Effector memory CD4-positive, alpha-beta T cell (primary cell): ENCODE measurements at regions not wholly inside any gene's neighbourhood (a gene's known extent, or its start where the extent isn't known, plus 50 kb on each side); places are given as distances from the start of the nearest gene placed in this dataset.
"Not testable (repeated sequence)": the region's sequence is repeated elsewhere in the genome, so short reads cannot be mapped to it uniquely, and the experiment has no call there.

Experiments
- DNase-seq, 3 donors: peaks; one replicate each; pipeline ENCODE4 v3.0.0-alpha.2; 2020
- H3K27ac ChIP-seq: 2 replicates; pipeline ENCODE4 v1.7.0; 2013; ENCODE audit warnings: mild to moderate bottlenecking, low read length, moderate library complexity; ENCODE audit not compliant: insufficient read depth, poor library complexity, severe bottlenecking
- H3K27me3 ChIP-seq: replicated peaks from 2 replicates; pipeline ENCODE4 v1.7.0; 2013; ENCODE audit warnings: mild to moderate bottlenecking, low read length; ENCODE audit not compliant: insufficient read depth, control insufficient read depth, poor library complexity, severe bottlenecking
- H3K36me3 ChIP-seq: 2 replicates; pipeline ENCODE4 v1.7.0; 2013; ENCODE audit warnings: mild to moderate bottlenecking, low read length, moderate library complexity; ENCODE audit not compliant: control insufficient read depth, insufficient read depth
- H3K4me1 ChIP-seq: 2 replicates; pipeline ENCODE4 v1.7.0; 2013; ENCODE audit warnings: low read length, mild to moderate bottlenecking; ENCODE audit not compliant: control insufficient read depth, insufficient read depth, poor library complexity, severe bottlenecking
- H3K4me3 ChIP-seq: 2 replicates; pipeline ENCODE4 v1.7.0; 2013; ENCODE audit warnings: low read length, low read depth, mild to moderate bottlenecking; ENCODE audit not compliant: insufficient read depth, poor library complexity, severe bottlenecking
- H3K9me3 ChIP-seq: 2 replicates; pipeline ENCODE4 v1.7.0; 2013; ENCODE audit warnings: mild to moderate bottlenecking, low read length, moderate library complexity; ENCODE audit not compliant: control insufficient read depth

DNA sequence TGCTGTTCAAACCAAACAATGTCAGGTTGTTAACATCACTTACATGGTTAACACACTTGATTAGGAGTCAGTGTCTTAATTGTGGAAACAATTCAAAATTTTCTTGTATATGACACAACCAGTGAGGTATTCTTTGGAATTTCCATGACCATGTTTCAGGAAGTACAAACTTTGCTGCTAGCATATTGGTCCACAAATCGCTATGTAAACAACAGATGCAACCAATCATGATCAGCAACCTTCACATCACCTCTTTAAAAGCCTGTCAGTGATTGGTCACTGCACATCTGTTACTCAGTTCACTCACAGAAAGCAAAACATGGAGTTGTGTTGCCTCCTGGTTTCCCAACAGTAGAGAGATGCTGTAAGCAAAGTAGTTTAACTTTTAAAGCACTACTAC is 108.9 kb upstream of the FAM3C start:
- H3K27ac ChIP-seq = no peak overlapping the region
- H3K27me3 ChIP-seq = no peaks in the 10 kb centered on the region
- no peak overlapping the region for H3K4me3 ChIP-seq
- peaks cover 11% of the 10 kb centered on the region for H3K9me3 ChIP-seq
- DNase-seq = no peak
- H3K36me3 ChIP-seq = no peaks in the 10 kb centered on the region
- H3K4me1 ChIP-seq = no peaks in the 10 kb centered on the region

DNA sequence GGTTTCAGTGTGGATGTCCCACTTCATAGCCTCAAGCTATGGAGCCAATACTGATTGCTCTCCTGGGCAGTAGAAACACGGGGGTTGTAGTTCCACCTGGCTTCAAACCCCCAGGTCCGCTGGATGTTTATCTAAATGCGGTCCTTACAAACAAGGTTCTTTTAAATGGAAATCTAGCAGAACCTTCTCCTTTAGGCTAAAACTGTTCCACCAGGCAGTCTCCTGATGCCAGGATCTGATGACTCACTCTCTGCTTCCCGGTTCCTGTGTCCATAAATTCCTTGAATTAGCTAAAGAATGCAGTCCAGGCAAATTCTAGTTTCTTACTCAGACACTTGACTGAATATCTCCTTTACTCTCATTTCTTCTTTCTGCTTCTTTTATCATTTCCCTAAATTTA is 108.4 kb upstream of the FAM3C start:
- no peak overlapping the region for H3K4me3 ChIP-seq
- H3K27me3 ChIP-seq = no peaks in the 10 kb centered on the region
- H3K36me3 ChIP-seq = no peaks in the 10 kb centered on the region
- no peak overlapping the region for H3K27ac ChIP-seq
- peaks cover 11% of the 10 kb centered on the region for H3K9me3 ChIP-seq
- H3K4me1 ChIP-seq = no peaks in the 10 kb centered on the region
- DNase-seq = no peak

DNA sequence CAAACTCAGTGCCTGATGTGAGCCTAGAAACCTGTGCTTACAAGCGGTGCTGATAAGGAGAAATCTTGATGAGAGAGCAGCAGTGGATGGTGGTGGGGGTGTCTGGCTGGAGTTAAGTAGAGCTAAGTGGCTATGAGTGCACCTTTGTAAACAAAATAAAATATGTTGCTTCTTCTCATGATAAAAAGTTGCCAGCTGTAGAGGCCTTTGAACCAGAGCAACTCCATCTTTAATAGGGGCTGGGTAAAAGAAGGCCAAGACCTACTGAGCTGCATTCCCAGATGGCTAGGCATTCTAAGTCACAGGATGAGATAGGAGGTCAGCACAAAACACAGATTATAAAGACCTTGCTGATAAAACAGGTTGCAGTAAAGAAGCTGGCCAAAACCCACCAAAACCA is 107.6 kb upstream of the FAM3C start:
- H3K36me3 ChIP-seq = no peaks in the 10 kb centered on the region
- no peak overlapping the region for H3K27ac ChIP-seq
- no peak for DNase-seq
- H3K9me3 ChIP-seq = peaks cover 11% of the 10 kb centered on the region
- no peak overlapping the region for H3K4me3 ChIP-seq
- H3K4me1 ChIP-seq = no peaks in the 10 kb centered on the region
- no peaks in the 10 kb centered on the region for H3K27me3 ChIP-seq

DNA sequence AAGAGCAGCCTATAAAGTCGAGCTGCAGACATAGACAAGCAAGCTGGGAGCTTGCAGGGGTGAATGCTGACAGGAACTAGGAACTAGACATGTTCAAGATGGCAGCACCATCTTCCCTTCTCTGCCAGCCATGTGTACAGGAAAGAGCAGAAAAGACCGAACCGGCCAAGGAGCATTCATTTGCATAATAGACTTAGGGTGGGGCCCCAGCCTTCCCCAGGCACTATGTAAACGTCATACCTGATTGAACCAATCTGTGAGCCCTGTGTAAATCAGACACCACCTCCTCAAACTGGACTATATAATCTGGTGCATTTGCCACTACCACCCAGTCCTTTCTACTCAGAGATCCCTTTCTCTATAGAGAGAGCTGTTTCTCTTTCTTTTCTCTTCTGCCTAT is 106.9 kb upstream of the FAM3C start:
- DNase-seq = no peak
- Histone ChIP-seq H3K4me3 (no peak overlapping the region), H3K4me1 (no peaks in the 10 kb centered on the region), H3K9me3 (peaks cover 11% of the 10 kb centered on the region), H3K27me3 (no peaks in the 10 kb centered on the region), H3K36me3 (no peaks in the 10 kb centered on the region), H3K27ac (no peak overlapping the region)

DNA sequence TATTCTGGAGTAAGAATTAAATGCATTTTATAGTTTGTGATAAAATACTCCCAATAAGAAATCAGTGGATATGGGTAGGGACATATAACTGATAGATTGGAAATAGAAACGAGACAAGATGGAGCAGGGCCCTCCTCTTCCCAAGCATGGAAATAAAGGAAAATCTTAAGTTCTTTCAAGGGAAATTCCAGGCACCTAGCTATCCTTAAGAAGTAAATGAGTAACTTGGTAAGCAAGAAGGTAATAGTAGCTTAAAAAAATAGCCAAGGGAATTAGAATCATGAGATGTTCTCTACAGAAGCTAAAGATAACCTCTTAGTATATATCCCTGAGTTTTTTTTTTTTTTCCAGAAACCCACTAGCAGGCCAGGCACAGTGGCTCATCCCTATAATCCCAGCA is 105.5 kb upstream of the FAM3C start:
- no peaks in the 10 kb centered on the region for H3K36me3 ChIP-seq
- H3K4me3 ChIP-seq = no peak overlapping the region
- no peak for DNase-seq
- peaks cover 11% of the 10 kb centered on the region for H3K9me3 ChIP-seq
- no peaks in the 10 kb centered on the region for H3K4me1 ChIP-seq
- H3K27ac ChIP-seq = no peak overlapping the region
- H3K27me3 ChIP-seq = no peaks in the 10 kb centered on the region

DNA sequence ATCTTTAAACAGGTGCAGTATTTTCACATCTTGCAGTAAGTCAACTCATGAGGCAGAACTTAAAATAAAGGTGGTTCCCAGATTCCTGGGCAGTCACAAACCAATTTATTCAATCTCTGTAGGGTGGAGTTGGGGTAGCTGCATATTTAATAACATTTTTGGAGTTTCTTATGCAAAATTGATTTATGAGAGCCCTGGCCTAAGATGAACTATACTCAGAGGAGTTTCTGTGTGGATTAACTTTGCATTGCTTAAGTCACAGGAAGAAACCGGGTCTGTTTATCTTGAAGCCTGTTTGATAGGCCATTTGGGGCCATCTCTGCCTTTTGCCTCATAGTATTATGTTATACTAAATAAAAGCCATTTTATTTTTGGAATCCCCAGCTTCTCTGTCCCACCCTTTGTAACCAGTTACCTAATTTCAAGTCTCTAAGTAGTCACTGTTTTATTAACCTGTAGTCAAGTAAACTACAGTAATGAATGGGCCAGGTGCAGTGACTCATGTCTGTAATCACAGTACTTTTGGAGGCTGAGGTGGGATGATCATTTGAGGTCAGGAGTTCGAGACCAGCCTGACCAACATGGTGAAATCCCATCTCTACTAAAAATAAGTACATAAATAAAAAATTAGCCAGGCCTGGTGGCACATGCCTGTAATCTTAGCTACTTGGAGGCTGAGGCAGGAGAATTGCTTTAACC is 104.4 kb upstream of the FAM3C start:
- no peak for DNase-seq
- no peaks in the 10 kb centered on the region for H3K27me3 ChIP-seq
- H3K4me3 ChIP-seq = no peak overlapping the region
- no peaks in the 10 kb centered on the region for H3K36me3 ChIP-seq
- H3K4me1 ChIP-seq = no peaks in the 10 kb centered on the region
- H3K27ac ChIP-seq = no peak overlapping the region
- H3K9me3 ChIP-seq = peaks cover 4% of the 10 kb centered on the region

DNA sequence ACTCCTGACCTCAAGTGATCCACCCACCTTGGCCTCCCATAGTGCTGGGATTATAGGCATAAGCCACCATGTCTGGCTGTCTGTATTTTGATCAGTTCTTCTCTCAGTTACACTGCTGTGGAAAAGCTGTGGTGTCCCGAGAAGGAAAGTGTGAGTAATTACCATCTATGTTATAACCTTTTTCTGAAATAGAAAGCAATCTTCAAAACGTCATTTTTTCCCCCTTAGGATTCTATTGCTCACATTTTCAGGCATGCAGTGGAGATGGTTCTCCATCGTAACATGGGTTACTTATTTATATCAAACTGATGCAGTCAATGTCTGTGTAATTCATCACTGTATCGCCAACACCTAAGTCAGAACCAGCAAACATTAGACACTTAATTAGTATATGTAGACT is 103.5 kb upstream of the FAM3C start:
- H3K36me3 ChIP-seq = no peaks in the 10 kb centered on the region
- no peaks in the 10 kb centered on the region for H3K27me3 ChIP-seq
- H3K27ac ChIP-seq = no peak overlapping the region
- H3K4me1 ChIP-seq = no peaks in the 10 kb centered on the region
- no peak overlapping the region for H3K4me3 ChIP-seq
- no peaks in the 10 kb centered on the region for H3K9me3 ChIP-seq
- DNase-seq = no peak

DNA sequence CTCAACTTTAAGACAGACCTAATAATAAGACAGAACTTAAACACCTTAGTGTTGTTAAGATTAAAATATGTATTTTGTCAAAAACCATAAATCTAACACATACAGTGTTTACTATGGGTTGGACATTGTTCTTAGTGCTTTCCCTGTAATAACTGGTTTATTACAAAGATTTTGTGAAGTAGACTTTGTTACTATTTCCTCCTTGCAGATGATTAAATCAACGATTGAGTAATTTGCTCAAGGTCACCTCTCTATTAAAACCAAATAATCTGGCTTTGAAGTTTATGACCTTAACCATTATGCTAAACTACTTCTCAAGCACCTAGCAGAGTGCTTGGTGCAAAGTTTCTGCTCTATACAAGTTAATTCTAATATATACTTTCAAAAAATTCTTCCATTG is 102.7 kb upstream of the FAM3C start:
- H3K27me3 ChIP-seq = no peaks in the 10 kb centered on the region
- no peak for DNase-seq

DNA sequence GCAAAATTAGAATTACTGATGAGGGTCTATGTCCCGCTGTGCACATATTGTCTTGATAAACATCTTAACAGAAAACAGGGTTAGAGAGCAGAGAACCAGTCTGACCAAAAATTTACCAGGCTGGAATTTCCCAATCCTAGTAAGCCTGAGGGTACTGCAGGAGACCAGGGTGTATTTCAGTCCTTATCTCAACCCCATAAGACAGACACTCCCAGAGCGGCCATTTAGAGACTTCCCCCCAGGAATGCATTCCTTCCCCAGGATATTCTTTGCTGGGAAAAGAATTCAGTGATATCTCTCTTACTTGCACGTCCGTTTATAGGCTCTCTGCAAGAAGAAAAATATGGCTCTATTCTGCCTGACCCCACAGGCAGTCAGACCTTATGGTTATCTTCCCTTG is 101.4 kb upstream of the FAM3C start:
- not testable (repeated sequence) for H3K9me3 ChIP-seq, H3K4me1 ChIP-seq, DNase-seq, H3K27me3 ChIP-seq, H3K27ac ChIP-seq, H3K4me3 ChIP-seq, H3K36me3 ChIP-seq

More for the DNA sequence above, 102.7 kb upstream of the FAM3C start:
- H3K4me1 ChIP-seq = no peaks in the 10 kb centered on the region
- H3K9me3 ChIP-seq = no peaks in the 10 kb centered on the region
- no peaks in the 10 kb centered on the region for H3K36me3 ChIP-seq
- H3K27ac ChIP-seq = no peak overlapping the region
- H3K4me3 ChIP-seq = no peak overlapping the region

DNA sequence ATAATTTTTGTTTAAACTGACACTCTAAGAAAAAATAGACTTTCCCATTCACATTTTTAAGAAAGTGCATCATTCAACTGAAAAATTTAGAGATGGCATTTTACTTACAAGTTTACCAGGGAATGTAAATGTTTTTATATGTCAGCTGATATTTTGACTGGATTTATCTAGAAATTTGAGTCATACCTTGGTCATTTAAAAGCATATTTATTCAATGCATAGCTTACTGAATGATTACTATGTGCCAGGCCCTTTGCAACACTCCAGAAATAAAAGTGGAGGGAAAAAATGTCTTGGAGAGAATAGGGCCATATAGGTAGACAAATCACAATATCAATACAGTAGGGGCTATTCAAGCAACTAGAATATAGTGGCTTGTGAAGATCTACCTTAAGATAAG is 98.4 kb upstream of the FAM3C start:
- Histone ChIP-seq H3K27ac (no peak overlapping the region), H3K27me3 (no peaks in the 10 kb centered on the region), H3K4me1 (no peaks in the 10 kb centered on the region), H3K9me3 (no peaks in the 10 kb centered on the region), H3K36me3 (no peaks in the 10 kb centered on the region), H3K4me3 (no peak overlapping the region)
- no peak for DNase-seq
